ENCODE measurements at regions not wholly inside any gene's neighbourhood (a gene's known extent, or its start where the extent isn't known, plus 50 kb on each side); places are given as distances from the start of the nearest gene placed in this dataset.
A peak's percentile ranks its signal among the peaks of the same experiment; 100 is the strongest.

DNA sequence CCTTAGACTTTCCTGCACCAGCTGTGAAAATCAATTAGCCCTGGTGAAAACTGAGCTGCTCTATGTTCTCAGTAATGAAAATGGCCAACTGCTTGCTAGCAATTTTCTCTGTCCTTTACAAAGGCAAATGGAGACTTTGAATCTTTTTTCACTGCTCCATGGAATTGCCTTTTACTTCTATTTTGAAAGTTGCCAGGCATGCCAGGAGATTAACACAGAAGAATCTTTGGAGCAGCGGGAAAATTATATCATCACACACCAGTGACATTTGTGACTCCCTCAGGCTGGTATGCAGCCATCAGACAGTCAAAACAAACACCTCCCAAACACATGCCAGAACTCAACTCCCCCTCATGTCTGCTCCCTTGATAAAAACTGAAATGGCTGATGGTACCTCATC, 872.0 kb upstream of the FLRT2 start:
- no peaks in the 10 kb centered on the region for H3K36me3 ChIP-seq (ENCODE audit: insufficient read depth)
- Mint-ChIP-seq H3K27ac (no peak overlapping the region), H3K27me3 (ENCODE audit: insufficient read depth, low read depth, poor library complexity) (peaks cover 1% of the 10 kb centered on the region), H3K4me1 (no peaks in the 10 kb centered on the region), H3K4me3 (no peak overlapping the region), H3K9me3 (peaks cover 4% of the 10 kb centered on the region; the same call in 2 of the 3 replicates), H3K36me3 (ENCODE audit: low read depth) (peaks cover 3% of the 10 kb centered on the region; the same call in 2 of the 3 replicates)
- H3K4me3 ChIP-seq = no peak overlapping the region
- H4K20me1 ChIP-seq (replicated peaks; ENCODE audit: insufficient read depth) = no peaks in the 10 kb centered on the region
- DNase-seq (ENCODE audit: low spot score) (no peak), ATAC-seq (no peak)
- no peak overlapping the region for H3K4me2 ChIP-seq
- no peaks in the 10 kb centered on the region for H3K4me1 ChIP-seq (ENCODE audit: insufficient read depth)
- H2AFZ ChIP-seq = peak overlapping the region; percentile 66; the same call in 1 of the 2 replicates
- no peaks in the 10 kb centered on the region for H3K27me3 ChIP-seq (ENCODE audit: insufficient read depth)
- 0 out of 2 replicates have a peak, but pooled peaks cover 4% of the 10 kb centered on the region for H3K9me2 ChIP-seq (ENCODE audit: insufficient read depth)
- H3K27ac ChIP-seq (ENCODE audit: low read depth) = no peak overlapping the region
- TF ChIP-seq ZNF331 (CRISPR knock-in tag; IDR thresholded peaks at IDR 0.05; ENCODE audit: low read depth) (no peak), EZH2 (IDR thresholded peaks at IDR 0.05; ENCODE audit: low read depth, unreplicated experiment) (no peak), JUNB (IDR thresholded peaks at IDR 0.05; ENCODE audit: unreplicated experiment) (no peak), ZNF114 (CRISPR knock-in tag; IDR thresholded peaks at IDR 0.05) (no peak), NANOG (IDR thresholded peaks at IDR 0.05; ENCODE audit: borderline replicate concordance) (no peak), EZH2phosphoT487 (IDR thresholded peaks at IDR 0.05; ENCODE audit: unreplicated experiment) (no peak)
- TF ChIP-seq, protein P1, sequence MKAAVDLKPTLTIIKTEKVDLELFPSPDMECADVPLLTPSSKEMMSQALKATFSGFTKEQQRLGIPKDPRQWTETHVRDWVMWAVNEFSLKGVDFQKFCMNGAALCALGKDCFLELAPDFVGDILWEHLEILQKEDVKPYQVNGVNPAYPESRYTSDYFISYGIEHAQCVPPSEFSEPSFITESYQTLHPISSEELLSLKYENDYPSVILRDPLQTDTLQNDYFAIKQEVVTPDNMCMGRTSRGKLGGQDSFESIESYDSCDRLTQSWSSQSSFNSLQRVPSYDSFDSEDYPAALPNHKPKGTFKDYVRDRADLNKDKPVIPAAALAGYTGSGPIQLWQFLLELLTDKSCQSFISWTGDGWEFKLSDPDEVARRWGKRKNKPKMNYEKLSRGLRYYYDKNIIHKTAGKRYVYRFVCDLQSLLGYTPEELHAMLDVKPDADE (IDR thresholded peaks at IDR 0.05) = no peak
- TF ChIP-seq, protein P2, sequence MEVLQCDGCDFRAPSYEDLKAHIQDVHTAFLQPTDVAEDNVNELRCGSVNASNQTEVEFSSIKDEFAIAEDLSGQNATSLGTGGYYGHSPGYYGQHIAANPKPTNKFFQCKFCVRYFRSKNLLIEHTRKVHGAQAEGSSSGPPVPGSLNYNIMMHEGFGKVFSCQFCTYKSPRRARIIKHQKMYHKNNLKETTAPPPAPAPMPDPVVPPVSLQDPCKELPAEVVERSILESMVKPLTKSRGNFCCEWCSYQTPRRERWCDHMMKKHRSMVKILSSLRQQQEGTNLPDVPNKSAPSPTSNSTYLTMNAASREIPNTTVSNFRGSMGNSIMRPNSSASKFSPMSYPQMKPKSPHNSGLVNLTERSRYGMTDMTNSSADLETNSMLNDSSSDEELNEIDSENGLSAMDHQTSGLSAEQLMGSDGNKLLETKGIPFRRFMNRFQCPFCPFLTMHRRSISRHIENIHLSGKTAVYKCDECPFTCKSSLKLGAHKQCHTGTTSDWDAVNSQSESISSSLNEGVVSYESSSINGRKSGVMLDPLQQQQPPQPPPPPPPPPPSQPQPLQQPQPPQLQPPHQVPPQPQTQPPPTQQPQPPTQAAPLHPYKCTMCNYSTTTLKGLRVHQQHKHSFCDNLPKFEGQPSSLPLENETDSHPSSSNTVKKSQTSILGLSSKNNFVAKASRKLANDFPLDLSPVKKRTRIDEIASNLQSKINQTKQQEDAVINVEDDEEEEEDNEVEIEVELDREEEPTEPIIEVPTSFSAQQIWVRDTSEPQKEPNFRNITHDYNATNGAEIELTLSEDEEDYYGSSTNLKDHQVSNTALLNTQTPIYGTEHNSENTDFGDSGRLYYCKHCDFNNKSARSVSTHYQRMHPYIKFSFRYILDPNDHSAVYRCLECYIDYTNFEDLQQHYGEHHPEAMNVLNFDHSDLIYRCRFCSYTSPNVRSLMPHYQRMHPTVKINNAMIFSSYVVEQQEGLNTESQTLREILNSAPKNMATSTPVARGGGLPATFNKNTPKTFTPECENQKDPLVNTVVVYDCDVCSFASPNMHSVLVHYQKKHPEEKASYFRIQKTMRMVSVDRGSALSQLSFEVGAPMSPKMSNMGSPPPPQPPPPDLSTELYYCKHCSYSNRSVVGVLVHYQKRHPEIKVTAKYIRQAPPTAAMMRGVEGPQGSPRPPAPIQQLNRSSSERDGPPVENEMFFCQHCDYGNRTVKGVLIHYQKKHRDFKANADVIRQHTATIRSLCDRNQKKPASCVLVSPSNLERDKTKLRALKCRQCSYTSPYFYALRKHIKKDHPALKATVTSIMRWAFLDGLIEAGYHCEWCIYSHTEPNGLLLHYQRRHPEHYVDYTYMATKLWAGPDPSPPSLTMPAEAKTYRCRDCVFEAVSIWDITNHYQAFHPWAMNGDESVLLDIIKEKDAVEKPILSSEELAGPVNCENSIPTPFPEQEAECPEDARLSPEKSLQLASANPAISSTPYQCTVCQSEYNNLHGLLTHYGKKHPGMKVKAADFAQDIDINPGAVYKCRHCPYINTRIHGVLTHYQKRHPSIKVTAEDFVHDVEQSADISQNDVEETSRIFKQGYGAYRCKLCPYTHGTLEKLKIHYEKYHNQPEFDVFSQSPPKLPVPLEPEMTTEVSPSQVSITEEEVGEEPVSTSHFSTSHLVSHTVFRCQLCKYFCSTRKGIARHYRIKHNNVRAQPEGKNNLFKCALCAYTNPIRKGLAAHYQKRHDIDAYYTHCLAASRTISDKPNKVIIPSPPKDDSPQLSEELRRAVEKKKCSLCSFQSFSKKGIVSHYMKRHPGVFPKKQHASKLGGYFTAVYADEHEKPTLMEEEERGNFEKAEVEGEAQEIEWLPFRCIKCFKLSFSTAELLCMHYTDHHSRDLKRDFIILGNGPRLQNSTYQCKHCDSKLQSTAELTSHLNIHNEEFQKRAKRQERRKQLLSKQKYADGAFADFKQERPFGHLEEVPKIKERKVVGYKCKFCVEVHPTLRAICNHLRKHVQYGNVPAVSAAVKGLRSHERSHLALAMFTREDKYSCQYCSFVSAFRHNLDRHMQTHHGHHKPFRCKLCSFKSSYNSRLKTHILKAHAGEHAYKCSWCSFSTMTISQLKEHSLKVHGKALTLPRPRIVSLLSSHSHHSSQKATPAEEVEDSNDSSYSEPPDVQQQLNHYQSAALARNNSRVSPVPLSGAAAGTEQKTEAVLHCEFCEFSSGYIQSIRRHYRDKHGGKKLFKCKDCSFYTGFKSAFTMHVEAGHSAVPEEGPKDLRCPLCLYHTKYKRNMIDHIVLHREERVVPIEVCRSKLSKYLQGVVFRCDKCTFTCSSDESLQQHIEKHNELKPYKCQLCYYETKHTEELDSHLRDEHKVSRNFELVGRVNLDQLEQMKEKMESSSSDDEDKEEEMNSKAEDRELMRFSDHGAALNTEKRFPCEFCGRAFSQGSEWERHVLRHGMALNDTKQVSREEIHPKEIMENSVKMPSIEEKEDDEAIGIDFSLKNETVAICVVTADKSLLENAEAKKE (CRISPR knock-in tag; IDR thresholded peaks at IDR 0.05) = no peak
- H3K79me2 ChIP-seq (replicated peaks; ENCODE audit: insufficient read depth) = no peaks in the 10 kb centered on the region
- H3F3A ChIP-seq (replicated peaks; ENCODE audit: low read depth) = no peaks in the 10 kb centered on the region

All from GM23338 (cell line).